ENCODE measurements at regions not wholly inside any gene's neighbourhood (a gene's known extent, or its start where the extent isn't known, plus 50 kb on each side); places are given as distances from the start of the nearest gene placed in this dataset.

- TF ChIP-seq, protein P1, sequence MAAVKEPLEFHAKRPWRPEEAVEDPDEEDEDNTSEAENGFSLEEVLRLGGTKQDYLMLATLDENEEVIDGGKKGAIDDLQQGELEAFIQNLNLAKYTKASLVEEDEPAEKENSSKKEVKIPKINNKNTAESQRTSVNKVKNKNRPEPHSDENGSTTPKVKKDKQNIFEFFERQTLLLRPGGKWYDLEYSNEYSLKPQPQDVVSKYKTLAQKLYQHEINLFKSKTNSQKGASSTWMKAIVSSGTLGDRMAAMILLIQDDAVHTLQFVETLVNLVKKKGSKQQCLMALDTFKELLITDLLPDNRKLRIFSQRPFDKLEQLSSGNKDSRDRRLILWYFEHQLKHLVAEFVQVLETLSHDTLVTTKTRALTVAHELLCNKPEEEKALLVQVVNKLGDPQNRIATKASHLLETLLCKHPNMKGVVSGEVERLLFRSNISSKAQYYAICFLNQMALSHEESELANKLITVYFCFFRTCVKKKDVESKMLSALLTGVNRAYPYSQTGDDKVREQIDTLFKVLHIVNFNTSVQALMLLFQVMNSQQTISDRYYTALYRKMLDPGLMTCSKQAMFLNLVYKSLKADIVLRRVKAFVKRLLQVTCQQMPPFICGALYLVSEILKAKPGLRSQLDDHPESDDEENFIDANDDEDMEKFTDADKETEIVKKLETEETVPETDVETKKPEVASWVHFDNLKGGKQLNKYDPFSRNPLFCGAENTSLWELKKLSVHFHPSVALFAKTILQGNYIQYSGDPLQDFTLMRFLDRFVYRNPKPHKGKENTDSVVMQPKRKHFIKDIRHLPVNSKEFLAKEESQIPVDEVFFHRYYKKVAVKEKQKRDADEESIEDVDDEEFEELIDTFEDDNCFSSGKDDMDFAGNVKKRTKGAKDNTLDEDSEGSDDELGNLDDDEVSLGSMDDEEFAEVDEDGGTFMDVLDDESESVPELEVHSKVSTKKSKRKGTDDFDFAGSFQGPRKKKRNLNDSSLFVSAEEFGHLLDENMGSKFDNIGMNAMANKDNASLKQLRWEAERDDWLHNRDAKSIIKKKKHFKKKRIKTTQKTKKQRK (IDR thresholded peaks at IDR 0.05; ENCODE audit: borderline replicate concordance, low read depth, low read length) = no peak
- TF ChIP-seq ZNF511 (CRISPR knock-in tag; IDR thresholded peaks at IDR 0.05) = no peak
- no peak for TF ChIP-seq ZNF146 (CRISPR knock-in tag; IDR thresholded peaks at IDR 0.05; ENCODE audit: unreplicated experiment)
- no peak for TF ChIP-seq BRCA1 (IDR thresholded peaks at IDR 0.05)
- no peak for TF ChIP-seq BRCA1 (CRISPR knock-in tag; IDR thresholded peaks at IDR 0.05)
- TF ChIP-seq, protein P2, sequence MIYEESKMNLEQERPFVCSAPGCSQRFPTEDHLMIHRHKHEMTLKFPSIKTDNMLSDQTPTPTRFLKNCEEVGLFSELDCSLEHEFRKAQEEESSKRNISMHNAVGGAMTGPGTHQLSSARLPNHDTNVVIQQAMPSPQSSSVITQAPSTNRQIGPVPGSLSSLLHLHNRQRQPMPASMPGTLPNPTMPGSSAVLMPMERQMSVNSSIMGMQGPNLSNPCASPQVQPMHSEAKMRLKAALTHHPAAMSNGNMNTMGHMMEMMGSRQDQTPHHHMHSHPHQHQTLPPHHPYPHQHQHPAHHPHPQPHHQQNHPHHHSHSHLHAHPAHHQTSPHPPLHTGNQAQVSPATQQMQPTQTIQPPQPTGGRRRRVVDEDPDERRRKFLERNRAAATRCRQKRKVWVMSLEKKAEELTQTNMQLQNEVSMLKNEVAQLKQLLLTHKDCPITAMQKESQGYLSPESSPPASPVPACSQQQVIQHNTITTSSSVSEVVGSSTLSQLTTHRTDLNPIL (CRISPR knock-in tag; IDR thresholded peaks at IDR 0.05) = 0 out of 2 replicates have a peak, but pooled peaks have one; percentile 33
- no peak for TF ChIP-seq MEF2A (IDR thresholded peaks at IDR 0.05; ENCODE audit: control insufficient read depth, low read depth, low read length)
- TF ChIP-seq ETV1 (tag; conservative IDR thresholded peaks at IDR 0.05; ENCODE audit: low read depth) = peak; percentile 50; the same call in 1 of the 2 replicates
- no peak for TF ChIP-seq ELF2 (CRISPR knock-in tag; IDR thresholded peaks at IDR 0.05)
- TF ChIP-seq NR2C2 (CRISPR knock-in tag; IDR thresholded peaks at IDR 0.05) = no peak
- peak; percentile 34 for TF ChIP-seq NR2C2 (tag; IDR thresholded peaks at IDR 0.05)
- no peak for TF ChIP-seq SRSF9 (IDR thresholded peaks at IDR 0.05; ENCODE audit: borderline replicate concordance, low read depth, low read length)
- TF ChIP-seq HDAC1 (IDR thresholded peaks at IDR 0.05) = 0 out of 4 replicates have a peak, but pooled peaks of 1 of the 2 experiments have one; percentile 16
- TF ChIP-seq HDGF (IDR thresholded peaks at IDR 0.05) = peak; percentile 60; the same call in 1 of the 2 replicates
- 0 out of 2 replicates have a peak, but pooled peaks have one; percentile 31 for TF ChIP-seq JUND (IDR thresholded peaks at IDR 0.05; ENCODE audit: borderline replicate concordance, low read depth, low read length)
- no peak; the same call in 2 of the 3 replicates for TF ChIP-seq JUND (tag; IDR thresholded peaks at IDR 0.05; ENCODE audit: borderline replicate concordance, low read depth, low read length)
- TF ChIP-seq ELK1 (CRISPR knock-in tag; IDR thresholded peaks at IDR 0.05) = no peak
- 0 out of 2 replicates have a peak, but pooled peaks have one; percentile 41 for TF ChIP-seq MECOM (CRISPR knock-in tag; IDR thresholded peaks at IDR 0.05)
- peak; percentile 57; the same call in 1 of the 2 replicates for TF ChIP-seq NFRKB (IDR thresholded peaks at IDR 0.05; ENCODE audit: low read depth)
- TF ChIP-seq, protein P3, sequence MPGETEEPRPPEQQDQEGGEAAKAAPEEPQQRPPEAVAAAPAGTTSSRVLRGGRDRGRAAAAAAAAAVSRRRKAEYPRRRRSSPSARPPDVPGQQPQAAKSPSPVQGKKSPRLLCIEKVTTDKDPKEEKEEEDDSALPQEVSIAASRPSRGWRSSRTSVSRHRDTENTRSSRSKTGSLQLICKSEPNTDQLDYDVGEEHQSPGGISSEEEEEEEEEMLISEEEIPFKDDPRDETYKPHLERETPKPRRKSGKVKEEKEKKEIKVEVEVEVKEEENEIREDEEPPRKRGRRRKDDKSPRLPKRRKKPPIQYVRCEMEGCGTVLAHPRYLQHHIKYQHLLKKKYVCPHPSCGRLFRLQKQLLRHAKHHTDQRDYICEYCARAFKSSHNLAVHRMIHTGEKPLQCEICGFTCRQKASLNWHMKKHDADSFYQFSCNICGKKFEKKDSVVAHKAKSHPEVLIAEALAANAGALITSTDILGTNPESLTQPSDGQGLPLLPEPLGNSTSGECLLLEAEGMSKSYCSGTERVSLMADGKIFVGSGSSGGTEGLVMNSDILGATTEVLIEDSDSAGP (CRISPR knock-in tag; IDR thresholded peaks at IDR 0.05) = no peak
Measured at GRCh38 chr3:170766823-170767575, 103.0 kb downstream of the RPL22L1 start (continued).

Measured in K562 (cell line).